ENCODE measurements at regions not wholly inside any gene's neighbourhood (a gene's known extent, or its start where the extent isn't known, plus 50 kb on each side); places are given as distances from the start of the nearest gene placed in this dataset.

- Histone ChIP-seq H3K9me3 (ENCODE audit: control extremely low read depth in 1 of 5, control insufficient read depth in 4 of 5, insufficient read depth in 2 of 5, low read depth in 1 of 5, low read length in 4 of 5) (no peaks in the 10 kb centered on the region), H3K4me1 (ENCODE audit: control extremely low read depth in 1 of 4, control insufficient read depth in 4 of 4, insufficient read depth in 4 of 4, low read length in 3 of 4) (no peaks in the 10 kb centered on the region), H3K27ac (ENCODE audit: insufficient read depth in 1 of 2, low read depth in 1 of 2, low read length in 2 of 2, poor library complexity in 1 of 2, severe bottlenecking in 2 of 2) (no peak overlapping the region), H3K36me3 (ENCODE audit: control insufficient read depth in 4 of 4, insufficient read depth in 4 of 4, low read length in 3 of 4) (no peaks in the 10 kb centered on the region), H3K27me3 (replicated peaks in 2 of 5; ENCODE audit: control insufficient read depth in 4 of 5, insufficient read depth in 5 of 5, low read length in 4 of 5) (no peaks in the 10 kb centered on the region), H3K4me3 (ENCODE audit: control insufficient read depth in 1 of 7, extremely low read depth in 1 of 7, insufficient read depth in 4 of 7, low read depth in 2 of 7, low read length in 6 of 7) (no peak overlapping the region)
- no peak for DNase-seq
- POLR2A ChIA-PET, result no interaction called here
- WGBS (ENCODE audit: insufficient coverage), result 79% methylated on average over 5 of the region's 6 CpGs
- CTCF ChIA-PET, result no interaction called here
Observed at GRCh38 chr7:132029369-132030085, 473.1 kb upstream of the PODXL start.

GRCh38 chr7:132028144-132028920, 471.9 kb upstream of the PODXL start:
- H3K36me3 ChIP-seq (ENCODE audit: control insufficient read depth in 4 of 4, insufficient read depth in 4 of 4, low read length in 3 of 4), result no peaks in the 10 kb centered on the region
- no peaks in the 10 kb centered on the region for H3K4me1 ChIP-seq (ENCODE audit: control extremely low read depth in 1 of 4, control insufficient read depth in 4 of 4, insufficient read depth in 4 of 4, low read length in 3 of 4)
- H3K27ac ChIP-seq (ENCODE audit: insufficient read depth in 1 of 2, low read depth in 1 of 2, low read length in 2 of 2, poor library complexity in 1 of 2, severe bottlenecking in 2 of 2), result no peak overlapping the region
- DNase-seq, result no peak
- H3K4me3 ChIP-seq (ENCODE audit: control insufficient read depth in 1 of 7, extremely low read depth in 1 of 7, insufficient read depth in 4 of 7, low read depth in 2 of 7, low read length in 6 of 7), result no peak overlapping the region
- no peaks in the 10 kb centered on the region for H3K9me3 ChIP-seq (ENCODE audit: control extremely low read depth in 1 of 5, control insufficient read depth in 4 of 5, insufficient read depth in 2 of 5, low read depth in 1 of 5, low read length in 4 of 5)
- ChIA-PET CTCF (no interaction called here), POLR2A (no interaction called here)
- WGBS (ENCODE audit: insufficient coverage), result 95% methylated on average over 4 of the region's 7 CpGs
- peaks cover 0 to 1% (median 0%) of the 10 kb centered on the region in 5 experiments for H3K27me3 ChIP-seq (replicated peaks in 2 of 5; ENCODE audit: control insufficient read depth in 4 of 5, insufficient read depth in 5 of 5, low read length in 4 of 5)

DNA sequence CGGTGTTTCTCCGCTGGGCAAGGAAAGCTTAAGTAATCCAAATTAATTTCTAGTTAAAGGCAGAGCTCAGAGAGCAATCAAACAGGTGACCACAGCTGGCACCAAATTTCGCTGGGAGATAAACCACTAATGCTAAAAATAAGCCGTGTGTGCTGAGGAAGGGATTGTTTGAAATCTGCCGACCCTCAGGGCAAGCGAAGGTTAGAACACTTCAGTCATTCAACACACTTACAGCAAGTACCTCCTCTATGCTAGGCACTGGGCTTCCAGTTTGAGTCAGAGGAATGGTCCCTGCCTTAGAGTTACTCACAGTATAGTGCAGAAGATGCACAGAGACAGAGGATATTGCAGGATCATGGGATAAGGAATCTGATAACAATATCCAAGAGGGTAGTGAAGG, 467.9 kb upstream of the PODXL start:
- Histone ChIP-seq H3K36me3 (ENCODE audit: control insufficient read depth in 4 of 4, insufficient read depth in 4 of 4, low read length in 3 of 4) (no peaks in the 10 kb centered on the region), H3K27ac (ENCODE audit: insufficient read depth in 1 of 2, low read depth in 1 of 2, low read length in 2 of 2, poor library complexity in 1 of 2, severe bottlenecking in 2 of 2) (no peak overlapping the region), H3K4me3 (ENCODE audit: control insufficient read depth in 1 of 7, extremely low read depth in 1 of 7, insufficient read depth in 4 of 7, low read depth in 2 of 7, low read length in 6 of 7) (no peak overlapping the region), H3K9me3 (ENCODE audit: control extremely low read depth in 1 of 5, control insufficient read depth in 4 of 5, insufficient read depth in 2 of 5, low read depth in 1 of 5, low read length in 4 of 5) (no peaks in the 10 kb centered on the region), H3K27me3 (replicated peaks in 2 of 5; ENCODE audit: control insufficient read depth in 4 of 5, insufficient read depth in 5 of 5, low read length in 4 of 5) (peaks cover 0 to 1% (median 0%) of the 10 kb centered on the region in 5 experiments), H3K4me1 (ENCODE audit: control extremely low read depth in 1 of 4, control insufficient read depth in 4 of 4, insufficient read depth in 4 of 4, low read length in 3 of 4) (no peaks in the 10 kb centered on the region)
- ChIA-PET POLR2A (no interaction called here), CTCF (no interaction called here)
- DNase-seq, result no peak
- 97% methylated on average over 5 of the region's 6 CpGs for WGBS (ENCODE audit: insufficient coverage)

GRCh38 chr7:132023466-132023865, 467.0 kb upstream of the PODXL start:
- Histone ChIP-seq H3K9me3 (ENCODE audit: control extremely low read depth in 1 of 5, control insufficient read depth in 4 of 5, insufficient read depth in 2 of 5, low read depth in 1 of 5, low read length in 4 of 5) (no peaks in the 10 kb centered on the region), H3K27me3 (replicated peaks in 2 of 5; ENCODE audit: control insufficient read depth in 4 of 5, insufficient read depth in 5 of 5, low read length in 4 of 5) (peaks cover 0 to 1% (median 0%) of the 10 kb centered on the region in 5 experiments), H3K4me1 (ENCODE audit: control extremely low read depth in 1 of 4, control insufficient read depth in 4 of 4, insufficient read depth in 4 of 4, low read length in 3 of 4) (no peaks in the 10 kb centered on the region), H3K27ac (ENCODE audit: insufficient read depth in 1 of 2, low read depth in 1 of 2, low read length in 2 of 2, poor library complexity in 1 of 2, severe bottlenecking in 2 of 2) (no peak overlapping the region), H3K36me3 (ENCODE audit: control insufficient read depth in 4 of 4, insufficient read depth in 4 of 4, low read length in 3 of 4) (no peaks in the 10 kb centered on the region), H3K4me3 (ENCODE audit: control insufficient read depth in 1 of 7, extremely low read depth in 1 of 7, insufficient read depth in 4 of 7, low read depth in 2 of 7, low read length in 6 of 7) (no peak overlapping the region)
- no peak for DNase-seq
- ChIA-PET POLR2A (no interaction called here), CTCF (no interaction called here)

GRCh38 chr7:132022188-132022587, 465.8 kb upstream of the PODXL start:
- ChIA-PET CTCF (no interaction called here), POLR2A (no interaction called here)
- Histone ChIP-seq H3K36me3 (ENCODE audit: control insufficient read depth in 4 of 4, insufficient read depth in 4 of 4, low read length in 3 of 4) (no peaks in the 10 kb centered on the region), H3K9me3 (ENCODE audit: control extremely low read depth in 1 of 5, control insufficient read depth in 4 of 5, insufficient read depth in 2 of 5, low read depth in 1 of 5, low read length in 4 of 5) (no peaks in the 10 kb centered on the region), H3K27me3 (replicated peaks in 2 of 5; ENCODE audit: control insufficient read depth in 4 of 5, insufficient read depth in 5 of 5, low read length in 4 of 5) (peaks cover 0 to 1% (median 0%) of the 10 kb centered on the region in 5 experiments), H3K4me1 (ENCODE audit: control extremely low read depth in 1 of 4, control insufficient read depth in 4 of 4, insufficient read depth in 4 of 4, low read length in 3 of 4) (no peaks in the 10 kb centered on the region), H3K27ac (ENCODE audit: insufficient read depth in 1 of 2, low read depth in 1 of 2, low read length in 2 of 2, poor library complexity in 1 of 2, severe bottlenecking in 2 of 2) (no peak overlapping the region), H3K4me3 (ENCODE audit: control insufficient read depth in 1 of 7, extremely low read depth in 1 of 7, insufficient read depth in 4 of 7, low read depth in 2 of 7, low read length in 6 of 7) (no peak overlapping the region)
- peak in 1 of 3 donors; percentile 1 for DNase-seq
- WGBS (ENCODE audit: insufficient coverage), result no CpG with 5 or more reads among the region's 1 CpG

GRCh38 chr7:132019703-132020102, 463.3 kb upstream of the PODXL start:
- Histone ChIP-seq H3K9me3 (ENCODE audit: control extremely low read depth in 1 of 5, control insufficient read depth in 4 of 5, insufficient read depth in 2 of 5, low read depth in 1 of 5, low read length in 4 of 5) (peaks cover 0 to 4% (median 0%) of the 10 kb centered on the region in 5 experiments), H3K27me3 (replicated peaks in 2 of 5; ENCODE audit: control insufficient read depth in 4 of 5, insufficient read depth in 5 of 5, low read length in 4 of 5) (peaks cover 0 to 1% (median 0%) of the 10 kb centered on the region in 5 experiments), H3K36me3 (ENCODE audit: control insufficient read depth in 4 of 4, insufficient read depth in 4 of 4, low read length in 3 of 4) (no peaks in the 10 kb centered on the region), H3K4me1 (ENCODE audit: control extremely low read depth in 1 of 4, control insufficient read depth in 4 of 4, insufficient read depth in 4 of 4, low read length in 3 of 4) (no peaks in the 10 kb centered on the region), H3K4me3 (ENCODE audit: control insufficient read depth in 1 of 7, extremely low read depth in 1 of 7, insufficient read depth in 4 of 7, low read depth in 2 of 7, low read length in 6 of 7) (no peak overlapping the region), H3K27ac (ENCODE audit: insufficient read depth in 1 of 2, low read depth in 1 of 2, low read length in 2 of 2, poor library complexity in 1 of 2, severe bottlenecking in 2 of 2) (no peak overlapping the region)
- WGBS (ENCODE audit: insufficient coverage), result 100% methylated on average over 1 of the region's 1 CpG
- POLR2A ChIA-PET, result no interaction called here
- no peak for DNase-seq
- CTCF ChIA-PET, result interaction anchor here (1.0 kb wide), 1 partner anchor 11 kb away, joined by 3 read pairs; no protein-coding TSS in a partner anchor

- no peaks in the 10 kb centered on the region for H3K36me3 ChIP-seq (ENCODE audit: control insufficient read depth in 4 of 4, insufficient read depth in 4 of 4, low read length in 3 of 4)
- no peak overlapping the region for H3K4me3 ChIP-seq (ENCODE audit: control insufficient read depth in 1 of 7, extremely low read depth in 1 of 7, insufficient read depth in 4 of 7, low read depth in 2 of 7, low read length in 6 of 7)
- ChIA-PET POLR2A (no interaction called here), CTCF (no interaction called here)
- no peaks in the 10 kb centered on the region for H3K27me3 ChIP-seq (replicated peaks in 2 of 5; ENCODE audit: control insufficient read depth in 4 of 5, insufficient read depth in 5 of 5, low read length in 4 of 5)
- DNase-seq, result no peak
- H3K9me3 ChIP-seq (ENCODE audit: control extremely low read depth in 1 of 5, control insufficient read depth in 4 of 5, insufficient read depth in 2 of 5, low read depth in 1 of 5, low read length in 4 of 5), result peaks cover 0 to 10% (median 7%) of the 10 kb centered on the region in 5 experiments
- WGBS (ENCODE audit: insufficient coverage), result 100% methylated on average over 3 of the region's 4 CpGs
- H3K27ac ChIP-seq (ENCODE audit: insufficient read depth in 1 of 2, low read depth in 1 of 2, low read length in 2 of 2, poor library complexity in 1 of 2, severe bottlenecking in 2 of 2), result no peak overlapping the region
- H3K4me1 ChIP-seq (ENCODE audit: control extremely low read depth in 1 of 4, control insufficient read depth in 4 of 4, insufficient read depth in 4 of 4, low read length in 3 of 4), result no peaks in the 10 kb centered on the region
Observed at GRCh38 chr7:132009778-132010177, 453.4 kb upstream of the PODXL start.

Data from common myeloid progenitor, CD34-positive (primary cell).